Heart left ventricle (tissue), 16 donors: ENCODE measurements at regions not wholly inside any gene's neighbourhood (a gene's known extent, or its start where the extent isn't known, plus 50 kb on each side); places are given as distances from the start of the nearest gene placed in this dataset.

Experiments
- ATAC-seq, 4 donors: fragments of 200-7000 bp; cut with Tn5 transposase; one replicate each; pipeline ENCODE4 v1.9.1; 2020 to 2022; ENCODE audit warnings: moderate library complexity in 4 of 4, mild to moderate bottlenecking in 3 of 4, moderate number of reproducible peaks in 1 of 4
- DNase-seq, 5 donors: peaks; one replicate each; pipeline ENCODE4 v3.0.0-alpha.2; 2020
- H3K27ac ChIP-seq, 12 donors: fragments of 200-600 bp; sonication (generic) in 4 of 12; one replicate each; pipeline versions ENCODE4 v1.5.0 to v1.8.0; 2016 to 2022; ENCODE audit warnings: mild to moderate bottlenecking in 2 of 12
- H3K27me3 ChIP-seq, 9 donors: fragments of 200-600 bp; sonication (generic) in 2 of 9; one replicate each; pipeline versions ENCODE4 v1.5.1 to v1.8.0; 2016 to 2022; ENCODE audit warnings: mild to moderate bottlenecking in 3 of 9
- H3K36me3 ChIP-seq, 9 donors: fragments of 200-600 bp; sonication (generic) in 2 of 9; one replicate each; pipeline versions ENCODE4 v1.5.0 to v1.8.0; 2018 to 2022; ENCODE audit warnings: mild to moderate bottlenecking in 2 of 9
- H3K4me1 ChIP-seq, 12 donors: fragments of 200-600 bp; sonication (generic) in 4 of 12; one replicate each; pipeline versions ENCODE4 v1.5.0 to v1.8.0; 2016 to 2022; ENCODE audit warnings: mild to moderate bottlenecking in 3 of 12
- H3K4me3 ChIP-seq, 12 donors: fragments of 200-600 bp; sonication (generic) in 4 of 12; one replicate each; pipeline versions ENCODE4 v1.5.0 to v1.8.0; 2017 to 2022; ENCODE audit warnings: mild to moderate bottlenecking in 9 of 12, moderate library complexity in 4 of 12
- H3K9me3 ChIP-seq, 12 donors: fragments of 200-600 bp; sonication (generic) in 4 of 12; one replicate each; pipeline versions ENCODE4 v1.5.0 to v1.8.0; 2016 to 2022; ENCODE audit warnings: mild to moderate bottlenecking in 1 of 12
- POLR2A ChIP-seq, 2 donors: fragments of 450-650 bp; IDR thresholded peaks; one replicate each; pipeline ENCODE4 v1.6.1; 2017; ENCODE audit warnings: antibody characterized with exemption in 2 of 2, mild to moderate bottlenecking in 2 of 2, moderate library complexity in 2 of 2
- WGBS, 4 donors: extraction: QIAGEN DNeasy Blood & Tissue Kit in 2 of 4; methylation state at CpG; one replicate each; pipeline versions ENCODE4 v1.1.5 to v1.1.7; 2013 to 2018; 5-methylcytosine and 5-hydroxymethylcytosine counted together
- intact Hi-C, 10 donors: fragments of 100-400 bp; cut with DNase I; formaldehyde crosslinking; loops; one replicate each; pipeline versions ENCODE4 v1.11.1 to v1.14.2; 2022
- TF ChIP-seq, protein P1 (sequence below), 12 donors: fragments of 200-600 bp; sonication (generic) in 4 of 12; IDR thresholded peaks; one replicate each; pipeline versions ENCODE4 v1.5.0 to v1.8.0; 2018 to 2022; ENCODE audit warnings: antibody characterized with exemption in 12 of 12, mild to moderate bottlenecking in 5 of 12
- donor health status: ischemic (EF 13 %, LVEDD 7.1; RV severe dilation, severe dysfunction).
- donor health status: healthy with polysubstance abuse.
- donor health status: DM: no; HTN: yes; CAD: no.
- donor health status: DM: no; HTN: no; CAD: no.
- donor health status: ischemic (EF 25% LVEDD 6.9; RV normal size, moderate dysfunction).
- donor health status: ischemic (EF 25% LVEDD 5.7; RV mildly dilated, moderate dysfunction).
- donor health status: healthy.
- donor health status: DM: yes; HTN: yes; CAD: no.
- donor health status: ischemic (EF 35%, LVEDD 5.7; RV mildly dilated, moderate dysfunction).
- donor health status: nonischemic (EF 11% LVEDD 7.7; RV severe dilation, severe dysfunction).
- donor health status: DM: yes; HTN: yes; CAD: no.
- donor health status: PGD.
- donor health status: ischemic (EF 29% LVEDD 5.4; RV normal size, mild dysfunction).
- donor health status: nonischemic (EF 23%, LVEDD 6.1; RV moderate dilation, normal function).

DNA sequence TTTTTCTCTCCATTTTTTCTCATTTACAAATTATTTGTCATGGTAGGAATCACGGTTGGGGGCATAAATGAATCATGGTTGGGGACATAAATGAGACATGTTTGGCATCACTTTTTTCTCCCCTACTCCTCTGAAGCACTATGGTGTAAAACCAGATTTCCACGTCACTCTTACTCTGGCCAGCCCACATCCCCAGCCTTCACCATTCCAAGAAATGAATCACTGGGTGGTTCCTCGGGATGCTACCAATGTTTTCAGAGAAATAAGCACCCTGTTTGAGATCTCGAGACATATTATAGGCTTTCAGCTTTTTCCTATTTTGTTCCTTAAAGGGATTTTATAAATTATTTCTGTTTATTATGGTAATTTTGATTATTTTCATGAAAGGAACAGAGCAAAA is 155.0 kb upstream of the SLC8A1 start:
- DNase-seq: no peak
- WGBS, 4 donors: 82 to 88% (median 85%) methylated on average over 4 of the region's 4 CpGs
- TF ChIP-seq, protein P1, sequence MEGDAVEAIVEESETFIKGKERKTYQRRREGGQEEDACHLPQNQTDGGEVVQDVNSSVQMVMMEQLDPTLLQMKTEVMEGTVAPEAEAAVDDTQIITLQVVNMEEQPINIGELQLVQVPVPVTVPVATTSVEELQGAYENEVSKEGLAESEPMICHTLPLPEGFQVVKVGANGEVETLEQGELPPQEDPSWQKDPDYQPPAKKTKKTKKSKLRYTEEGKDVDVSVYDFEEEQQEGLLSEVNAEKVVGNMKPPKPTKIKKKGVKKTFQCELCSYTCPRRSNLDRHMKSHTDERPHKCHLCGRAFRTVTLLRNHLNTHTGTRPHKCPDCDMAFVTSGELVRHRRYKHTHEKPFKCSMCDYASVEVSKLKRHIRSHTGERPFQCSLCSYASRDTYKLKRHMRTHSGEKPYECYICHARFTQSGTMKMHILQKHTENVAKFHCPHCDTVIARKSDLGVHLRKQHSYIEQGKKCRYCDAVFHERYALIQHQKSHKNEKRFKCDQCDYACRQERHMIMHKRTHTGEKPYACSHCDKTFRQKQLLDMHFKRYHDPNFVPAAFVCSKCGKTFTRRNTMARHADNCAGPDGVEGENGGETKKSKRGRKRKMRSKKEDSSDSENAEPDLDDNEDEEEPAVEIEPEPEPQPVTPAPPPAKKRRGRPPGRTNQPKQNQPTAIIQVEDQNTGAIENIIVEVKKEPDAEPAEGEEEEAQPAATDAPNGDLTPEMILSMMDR (IDR thresholded peaks at IDR 0.05): no peak
- TF ChIP-seq POLR2A (IDR thresholded peaks at IDR 0.05): no peak
- Histone ChIP-seq H3K9me3 (peaks cover 0 to 17% (median 0%) of the 10 kb centered on the region in 12 donors), H3K27me3 (no peaks in the 10 kb centered on the region), H3K27ac (no peak overlapping the region), H3K4me1 (no peaks in the 10 kb centered on the region), H3K4me3 (no peak overlapping the region), H3K36me3 (no peaks in the 10 kb centered on the region)
- intact Hi-C loops: no loop called here
- ATAC-seq: no peak

DNA sequence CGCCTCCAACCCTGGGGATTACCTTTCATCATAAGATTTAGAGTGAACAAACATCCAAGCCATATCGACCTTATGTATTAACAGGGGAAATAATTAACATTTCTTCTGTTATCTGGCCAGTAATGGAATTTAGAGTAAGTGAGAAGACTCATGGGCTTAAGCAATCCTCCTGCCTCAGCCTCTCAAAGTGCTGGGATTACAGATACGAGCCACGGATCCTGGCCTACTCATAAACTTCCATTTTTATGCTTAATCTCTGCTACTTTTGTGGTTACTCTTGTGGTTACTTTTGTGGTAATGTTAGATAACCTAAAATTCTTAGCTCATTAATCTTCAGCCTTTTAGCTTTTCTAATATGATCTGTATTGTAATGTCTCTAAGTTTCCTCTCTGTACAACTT is 159.3 kb upstream of the SLC8A1 start:
- 72 to 88% (median 79%) methylated on average over 4 of the region's 4 CpGs for WGBS, 4 donors
- DNase-seq (no peak), ATAC-seq (no peak)
- H3K27ac ChIP-seq: no peak overlapping the region
- H3K4me3 ChIP-seq: no peak overlapping the region
- no peaks in the 10 kb centered on the region for H3K36me3 ChIP-seq
- TF ChIP-seq POLR2A (IDR thresholded peaks at IDR 0.05): no peak
- TF ChIP-seq, protein P1 (IDR thresholded peaks at IDR 0.05): no peak
- peaks cover 0 to 17% (median 0%) of the 10 kb centered on the region in 12 donors for H3K9me3 ChIP-seq
- no peaks in the 10 kb centered on the region for H3K27me3 ChIP-seq
- H3K4me1 ChIP-seq: no peaks in the 10 kb centered on the region
- intact Hi-C loops: no loop called here

DNA sequence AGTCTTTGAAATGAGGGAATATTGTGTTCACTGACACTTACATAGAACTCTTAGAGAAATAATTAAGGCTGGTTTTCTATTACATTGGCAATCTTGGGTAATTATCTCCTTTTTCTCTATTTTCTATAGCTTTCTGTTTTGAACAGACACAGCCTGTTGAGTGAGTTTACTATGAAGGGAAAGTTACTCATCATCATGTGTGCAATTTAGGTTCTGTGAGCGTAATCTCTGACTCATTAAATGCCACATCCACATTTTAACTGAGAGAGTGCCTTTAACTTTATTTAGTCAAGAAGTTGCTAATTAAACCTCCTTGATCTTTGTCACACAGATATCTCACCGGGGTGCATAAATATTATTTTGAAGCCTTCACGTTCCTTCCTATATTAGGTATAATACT is 174.0 kb upstream of the SLC8A1 start:
- Histone ChIP-seq H3K27me3 (no peaks in the 10 kb centered on the region), H3K9me3 (no peaks in the 10 kb centered on the region), H3K4me1 (no peaks in the 10 kb centered on the region), H3K27ac (no peak overlapping the region), H3K36me3 (no peaks in the 10 kb centered on the region), H3K4me3 (no peak overlapping the region)
- DNase-seq: no peak
- 79 to 87% (median 85%) methylated on average over 3 of the region's 3 CpGs for WGBS, 4 donors
- intact Hi-C loops: no loop called here
- TF ChIP-seq, protein P1 (IDR thresholded peaks at IDR 0.05): no peak
- TF ChIP-seq POLR2A (IDR thresholded peaks at IDR 0.05): no peak
- no peak for ATAC-seq

DNA sequence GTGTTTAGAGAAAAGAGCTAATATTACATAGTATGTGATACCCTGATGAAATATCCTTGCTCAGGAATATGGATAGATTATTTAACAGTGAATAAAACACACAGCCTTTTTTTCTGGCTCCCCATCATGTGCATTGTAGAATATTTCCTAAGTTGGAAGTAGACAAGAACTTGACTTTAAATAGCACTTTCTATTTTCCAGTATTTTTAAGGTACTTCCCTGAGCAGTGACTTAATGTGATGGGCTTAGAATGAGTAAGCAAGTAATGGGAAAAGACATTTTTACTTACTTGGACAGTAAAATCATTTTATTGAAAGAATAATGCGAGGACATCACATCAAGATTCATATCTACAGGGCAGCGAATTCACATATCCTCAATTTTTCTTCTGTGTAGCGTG is 176.7 kb upstream of the SLC8A1 start:
- intact Hi-C loops: no loop called here
- whole genome bisulfite sequencing, 4 donors: 59 to 63% (median 61%) methylated on average over 3 of the region's 3 CpGs
- no peaks in the 10 kb centered on the region for H3K9me3 ChIP-seq
- no peak for TF ChIP-seq POLR2A (IDR thresholded peaks at IDR 0.05)
- H3K27me3 ChIP-seq: no peaks in the 10 kb centered on the region
- no peak for DNase-seq
- no peaks in the 10 kb centered on the region for H3K4me1 ChIP-seq
- ATAC-seq: no peak
- no peak overlapping the region for H3K4me3 ChIP-seq
- H3K27ac ChIP-seq: no peak overlapping the region
- H3K36me3 ChIP-seq: no peaks in the 10 kb centered on the region

DNA sequence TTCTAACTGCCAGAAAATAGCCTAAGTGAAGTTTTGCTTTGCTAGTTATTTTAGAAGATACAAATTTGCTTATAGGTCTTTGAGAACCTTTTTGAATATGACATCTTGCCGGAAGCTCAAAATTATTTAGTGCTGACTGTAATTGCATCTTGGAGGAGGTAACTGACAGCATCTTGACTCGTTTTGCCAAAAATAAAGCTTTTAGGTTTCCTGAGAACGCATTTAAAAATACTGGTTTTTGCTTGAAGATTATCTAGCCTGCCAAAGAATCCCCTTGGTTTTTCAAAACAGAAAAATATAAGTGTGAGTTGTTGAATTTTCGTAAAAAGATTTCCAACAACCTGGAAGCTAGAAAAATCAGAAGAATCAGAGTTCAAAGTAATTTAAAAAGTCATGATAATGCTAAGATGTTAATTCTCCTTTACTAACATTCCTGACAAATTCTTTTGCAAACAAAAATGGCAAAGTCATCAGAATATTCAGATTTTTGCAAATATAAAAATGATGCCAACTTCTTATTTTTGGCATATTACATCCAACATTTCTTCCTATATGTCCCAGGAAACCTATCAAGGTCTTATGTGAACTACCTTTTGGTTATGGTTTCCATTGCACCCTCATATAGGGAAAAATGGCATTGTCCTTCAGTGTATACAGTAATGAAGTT is 178.0 kb upstream of the SLC8A1 start:
- WGBS, 4 donors: 70 to 83% (median 81%) methylated on average over 4 of the region's 4 CpGs
- Histone ChIP-seq H3K4me3 (no peak overlapping the region), H3K9me3 (no peaks in the 10 kb centered on the region), H3K36me3 (no peaks in the 10 kb centered on the region), H3K27me3 (no peaks in the 10 kb centered on the region), H3K27ac (no peak overlapping the region), H3K4me1 (no peaks in the 10 kb centered on the region)
- ATAC-seq (no peak), DNase-seq (no peak)
- no peak for TF ChIP-seq POLR2A (IDR thresholded peaks at IDR 0.05)
- TF ChIP-seq, protein P1 (IDR thresholded peaks at IDR 0.05): no peak
- intact Hi-C loops: no loop called here
